Mesendoderm (in vitro differentiated cells): ENCODE measurements at regions not wholly inside any gene's neighbourhood (a gene's known extent, or its start where the extent isn't known, plus 50 kb on each side); places are given as distances from the start of the nearest gene placed in this dataset.

Experiments
- DNase-seq: peaks from one replicate; pipeline ENCODE4 v3.0.0; 2013
- H2AK5ac ChIP-seq: 2 replicates; pipeline ENCODE4 v1.6.1; 2013; ENCODE audit warnings: low read length, inconsistent platforms
- H2BK120ac ChIP-seq: 2 replicates; pipeline ENCODE4 v1.6.1; 2013; ENCODE audit warnings: low read depth, mild to moderate bottlenecking, low read length, moderate library complexity, mixed read lengths
- H2BK15ac ChIP-seq: replicated peaks from 2 replicates; pipeline ENCODE4 v1.6.1; 2013; ENCODE audit warnings: low read depth, mild to moderate bottlenecking, moderate library complexity
- H2BK5ac ChIP-seq: 2 replicates; pipeline ENCODE4 v1.6.1; 2013; ENCODE audit warnings: low read length, inconsistent platforms
- H3K18ac ChIP-seq: 2 replicates; pipeline ENCODE4 v1.6.1; 2013; ENCODE audit warnings: mild to moderate bottlenecking, low read length, mixed read lengths
- H3K23ac ChIP-seq: one replicate; pipeline ENCODE4 v1.6.1; 2013; ENCODE audit warnings: low read length
- H3K27ac ChIP-seq: 2 replicates; pipeline ENCODE4 v1.5.1; 2013; ENCODE audit warnings: low read depth, mild to moderate bottlenecking, inconsistent platforms, low read length, moderate library complexity
- H3K27me3 ChIP-seq: 2 replicates; pipeline ENCODE4 v1.6.1; 2013; ENCODE audit warnings: low read length, control low read depth, mild to moderate bottlenecking, inconsistent platforms; ENCODE audit not compliant: insufficient read depth, poor library complexity
- H3K36me3 ChIP-seq: 2 replicates; pipeline ENCODE4 v1.6.1; 2013; ENCODE audit warnings: low read length, inconsistent platforms; ENCODE audit not compliant: control insufficient read depth, insufficient read depth
- H3K4ac ChIP-seq: one replicate; pipeline ENCODE4 v1.6.1; 2013; ENCODE audit warnings: low read depth, mild to moderate bottlenecking, low read length, moderate library complexity
- H3K4me1 ChIP-seq: 2 replicates; pipeline ENCODE4 v1.6.1; 2013; ENCODE audit warnings: low read depth, low read length, inconsistent platforms; ENCODE audit not compliant: control insufficient read depth
- H3K4me2 ChIP-seq: 2 replicates; pipeline ENCODE4 v1.6.1; 2013; ENCODE audit warnings: low read length
- H3K4me3 ChIP-seq: 2 replicates; pipeline ENCODE4 v1.5.1; 2013; ENCODE audit warnings: mild to moderate bottlenecking, low read length
- H3K56ac ChIP-seq: one replicate; pipeline ENCODE4 v1.6.1; 2013; ENCODE audit warnings: low read length
- H3K79me1 ChIP-seq: 2 replicates; pipeline ENCODE4 v1.6.1; 2013; ENCODE audit warnings: low read length, inconsistent platforms
- H3K79me2 ChIP-seq: 2 replicates; pipeline ENCODE4 v1.6.1; 2013; ENCODE audit warnings: mild to moderate bottlenecking, low read length; ENCODE audit not compliant: control insufficient read depth, insufficient read depth
- H3K9ac ChIP-seq: 2 replicates; pipeline ENCODE4 v1.6.1; 2013; ENCODE audit warnings: low read length, inconsistent platforms
- H4K5ac ChIP-seq: one replicate; pipeline ENCODE4 v1.6.1; 2013; ENCODE audit warnings: low read length
- H4K8ac ChIP-seq: one replicate; pipeline ENCODE4 v1.6.1; 2013; ENCODE audit warnings: low read depth, mild to moderate bottlenecking, control low read depth, low read length, moderate library complexity
- WGBS: extraction: QIAGEN DNeasy Blood & Tissue Kit; methylation state at CpG from one replicate; pipeline ENCODE4 v1.1.7; 2013; ENCODE audit warnings: low lambda C conversion rate, missing lambda C conversion rate; ENCODE audit not compliant: insufficient coverage; ENCODE audit errors: extremely low coverage; 5-methylcytosine and 5-hydroxymethylcytosine counted together

DNA sequence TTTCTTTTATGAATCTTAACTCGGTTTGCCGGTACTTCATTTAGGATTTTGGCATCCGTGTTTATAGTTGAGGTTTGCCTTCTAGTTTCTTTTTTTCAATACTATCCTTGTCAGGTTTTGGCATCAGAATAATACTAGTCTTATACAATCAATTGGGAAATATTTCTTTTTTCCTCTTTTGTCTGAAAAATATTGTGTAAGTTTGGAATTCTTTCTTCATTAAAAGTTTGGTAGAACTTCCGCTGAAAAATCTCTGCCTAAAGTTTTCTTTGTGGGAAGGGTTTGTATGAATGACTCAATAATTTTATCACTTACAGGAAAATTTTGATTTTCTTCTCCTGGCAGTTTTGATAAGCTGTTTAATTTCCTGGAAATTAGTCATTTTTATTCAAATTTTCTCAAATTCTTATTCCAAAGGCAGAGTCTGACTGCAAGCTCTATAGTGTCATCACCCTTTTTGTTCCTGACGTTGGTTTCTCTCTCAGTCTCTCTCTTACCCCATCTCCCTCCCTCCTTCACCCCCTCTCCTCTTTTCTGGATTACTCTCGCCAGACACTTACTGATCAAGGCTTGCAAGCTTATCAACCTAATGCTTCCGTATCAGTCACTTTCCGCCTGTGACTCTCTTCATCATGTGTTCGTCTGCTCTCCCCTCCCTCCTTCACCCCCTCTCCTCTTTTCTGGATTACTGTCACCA, 555.7 kb downstream of the TBC1D22A start:
- WGBS: no CpG with 5 or more reads among the region's 9 CpGs
- H2BK15ac ChIP-seq: no peak overlapping the region
- H3K18ac ChIP-seq: no peak overlapping the region
- H2AK5ac ChIP-seq: no peak overlapping the region
- H3K79me1 ChIP-seq: no peaks in the 10 kb centered on the region
- no peaks in the 10 kb centered on the region for H3K4me1 ChIP-seq
- no peaks in the 10 kb centered on the region for H3K36me3 ChIP-seq
- H4K5ac ChIP-seq: no peak overlapping the region
- no peak overlapping the region for H3K4ac ChIP-seq
- H4K8ac ChIP-seq: no peak overlapping the region
- no peak overlapping the region for H3K4me3 ChIP-seq
- no peak overlapping the region for H3K23ac ChIP-seq
- H3K27ac ChIP-seq: no peak overlapping the region
- H2BK5ac ChIP-seq: no peak overlapping the region
- no peak overlapping the region for H3K56ac ChIP-seq
- H2BK120ac ChIP-seq: no peak overlapping the region
- H3K79me2 ChIP-seq: no peaks in the 10 kb centered on the region
- DNase-seq: no peak
- H3K9ac ChIP-seq: no peak overlapping the region
- no peak overlapping the region for H3K4me2 ChIP-seq
- H3K27me3 ChIP-seq: no peaks in the 10 kb centered on the region

DNA sequence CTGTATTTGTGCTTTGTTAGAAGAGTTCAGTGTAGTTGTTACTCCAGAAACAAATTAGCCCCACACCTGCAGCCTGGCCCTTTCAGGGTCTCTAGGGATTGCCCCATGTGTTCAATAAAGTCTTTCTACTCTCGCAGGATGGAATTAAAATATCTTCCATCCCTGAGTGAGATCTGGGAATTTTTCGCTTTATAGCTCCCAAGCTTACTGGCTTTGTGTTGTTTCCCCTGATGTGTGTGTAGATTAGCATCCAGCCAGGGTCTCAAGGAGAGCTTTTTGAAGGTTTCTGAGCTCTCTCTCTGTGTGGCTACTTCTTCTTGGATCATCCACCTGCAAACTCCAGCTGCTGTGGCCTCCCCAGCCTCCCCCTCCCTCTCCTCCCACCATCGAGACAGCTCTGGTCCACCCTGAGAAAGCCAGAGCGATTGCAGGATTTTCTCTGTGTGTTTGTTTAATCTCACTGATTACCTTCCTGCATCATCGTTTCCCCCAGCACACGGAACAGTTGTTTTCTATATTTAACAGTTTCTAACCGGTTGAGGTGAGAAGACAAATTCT, 553.5 kb downstream of the TBC1D22A start:
- Histone ChIP-seq H3K56ac (no peak overlapping the region), H4K8ac (no peak overlapping the region), H2BK5ac (no peak overlapping the region), H3K9ac (no peak overlapping the region), H3K79me2 (no peaks in the 10 kb centered on the region), H3K4me3 (no peak overlapping the region), H3K4ac (no peak overlapping the region), H3K18ac (no peak overlapping the region), H3K27me3 (no peaks in the 10 kb centered on the region), H2BK120ac (no peak overlapping the region), H3K79me1 (no peaks in the 10 kb centered on the region), H2AK5ac (no peak overlapping the region), H3K4me2 (no peak overlapping the region), H2BK15ac (no peak overlapping the region), H3K23ac (no peak overlapping the region), H3K36me3 (no peaks in the 10 kb centered on the region), H3K27ac (no peak overlapping the region), H4K5ac (no peak overlapping the region), H3K4me1 (no peaks in the 10 kb centered on the region)
- no peak for DNase-seq
- WGBS: no CpG with 5 or more reads among the region's 7 CpGs

DNA sequence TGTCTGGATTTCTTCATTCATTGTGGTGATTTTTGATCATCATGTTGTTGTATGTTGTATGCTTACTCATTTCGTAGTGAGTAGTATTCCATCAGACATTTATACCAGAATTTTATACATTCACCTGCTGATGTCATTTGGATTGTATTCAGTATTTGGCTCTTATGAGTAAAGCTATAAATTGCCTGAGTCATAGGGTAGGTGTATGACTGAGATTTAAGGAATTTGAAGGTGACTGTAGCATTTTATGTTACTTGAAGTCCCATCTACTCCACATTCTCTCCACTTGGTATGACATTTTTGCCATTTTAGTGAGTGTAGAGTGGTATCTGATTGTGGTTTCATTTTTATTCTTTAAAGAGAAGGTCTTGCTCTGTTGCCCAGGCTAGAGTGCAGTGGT, 548.2 kb downstream of the TBC1D22A start:
- no peak for DNase-seq
- Histone ChIP-seq H3K23ac (no peak overlapping the region), H3K9ac (no peak overlapping the region), H3K56ac (no peak overlapping the region), H3K4ac (no peak overlapping the region), H2AK5ac (no peak overlapping the region), H3K79me2 (no peaks in the 10 kb centered on the region), H3K36me3 (no peaks in the 10 kb centered on the region), H3K4me1 (no peaks in the 10 kb centered on the region), H3K27me3 (no peaks in the 10 kb centered on the region), H3K4me2 (no peak overlapping the region), H3K18ac (no peak overlapping the region), H2BK5ac (no peak overlapping the region), H3K27ac (no peak overlapping the region), H4K8ac (no peak overlapping the region), H2BK15ac (no peak overlapping the region), H4K5ac (no peak overlapping the region), H3K4me3 (no peak overlapping the region), H2BK120ac (no peak overlapping the region), H3K79me1 (no peaks in the 10 kb centered on the region)
- WGBS: no CpG with 5 or more reads among the region's 1 CpG

DNA sequence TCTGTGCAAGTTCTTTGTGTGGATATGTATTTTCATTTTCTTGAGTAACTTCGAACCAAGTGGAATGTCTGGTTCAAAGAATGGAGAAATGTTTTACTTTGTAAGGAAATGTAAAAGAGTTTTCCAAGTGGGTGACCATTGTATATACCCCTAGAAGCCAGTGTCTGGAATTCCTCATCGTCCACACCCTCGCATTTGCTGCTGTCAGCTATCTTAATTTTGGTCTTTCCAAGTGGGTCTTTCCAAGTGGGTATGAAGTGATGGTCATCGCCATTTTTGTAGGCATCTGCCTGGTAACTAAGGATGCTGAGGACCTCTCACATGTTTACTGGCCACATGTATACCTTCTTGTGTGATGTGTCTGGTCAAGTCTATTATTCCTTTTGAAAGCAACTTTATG, 547.5 kb downstream of the TBC1D22A start:
- Histone ChIP-seq H3K79me1 (no peaks in the 10 kb centered on the region), H2BK120ac (no peak overlapping the region), H3K27me3 (no peaks in the 10 kb centered on the region), H3K36me3 (no peaks in the 10 kb centered on the region), H3K27ac (no peak overlapping the region), H2BK5ac (no peak overlapping the region), H3K4me3 (no peak overlapping the region), H2BK15ac (no peak overlapping the region), H3K18ac (no peak overlapping the region), H3K79me2 (no peaks in the 10 kb centered on the region), H3K4me1 (no peaks in the 10 kb centered on the region), H4K8ac (no peak overlapping the region), H2AK5ac (no peak overlapping the region), H4K5ac (no peak overlapping the region), H3K56ac (no peak overlapping the region), H3K4ac (no peak overlapping the region), H3K9ac (no peak overlapping the region), H3K23ac (no peak overlapping the region), H3K4me2 (no peak overlapping the region)
- DNase-seq: no peak
- WGBS: no CpG with 5 or more reads among the region's 4 CpGs

- Histone ChIP-seq H2BK15ac (no peak overlapping the region), H3K4ac (no peak overlapping the region), H3K9ac (no peak overlapping the region), H4K8ac (no peak overlapping the region), H2BK120ac (no peak overlapping the region), H3K27me3 (no peaks in the 10 kb centered on the region), H4K5ac (no peak overlapping the region), H3K4me3 (no peak overlapping the region), H3K4me1 (no peaks in the 10 kb centered on the region), H2BK5ac (no peak overlapping the region), H3K4me2 (no peak overlapping the region), H3K18ac (no peak overlapping the region), H2AK5ac (no peak overlapping the region), H3K23ac (no peak overlapping the region), H3K56ac (no peak overlapping the region), H3K27ac (no peak overlapping the region), H3K36me3 (no peaks in the 10 kb centered on the region), H3K79me1 (no peaks in the 10 kb centered on the region), H3K79me2 (no peaks in the 10 kb centered on the region)
- DNase-seq: no peak
- WGBS: no CpG with 5 or more reads among the region's 6 CpGs
Measured at GRCh38 chr22:47309476-47309875, 547.0 kb downstream of the TBC1D22A start.

DNA sequence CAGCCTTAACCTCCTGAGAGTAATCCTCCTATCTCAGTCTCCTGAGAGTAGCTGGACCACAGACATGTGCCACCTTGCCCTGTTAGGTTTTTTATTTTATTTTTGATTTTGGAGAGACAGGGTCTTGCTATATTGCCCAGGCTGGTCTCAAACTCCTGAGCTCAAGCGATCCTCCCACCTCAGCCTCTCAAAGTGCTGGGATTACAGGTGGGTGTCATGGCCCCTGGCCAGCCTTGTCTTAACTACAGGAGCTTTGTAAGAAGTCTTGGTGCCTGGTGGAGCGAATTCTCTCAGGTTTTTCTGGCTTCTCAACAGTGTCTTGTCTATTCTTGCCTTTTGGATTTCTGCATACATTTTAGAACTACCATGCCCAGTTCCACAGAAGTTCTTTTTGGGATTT, 546.4 kb downstream of the TBC1D22A start:
- Histone ChIP-seq H3K9ac (no peak overlapping the region), H3K79me2 (no peaks in the 10 kb centered on the region), H3K18ac (no peak overlapping the region), H3K4me2 (no peak overlapping the region), H3K4ac (no peak overlapping the region), H3K79me1 (no peaks in the 10 kb centered on the region), H3K27ac (no peak overlapping the region), H2AK5ac (no peak overlapping the region), H4K8ac (no peak overlapping the region), H3K27me3 (no peaks in the 10 kb centered on the region), H2BK15ac (no peak overlapping the region), H3K23ac (no peak overlapping the region), H3K4me3 (no peak overlapping the region), H3K4me1 (no peaks in the 10 kb centered on the region), H4K5ac (no peak overlapping the region), H2BK120ac (no peak overlapping the region), H2BK5ac (no peak overlapping the region), H3K36me3 (no peaks in the 10 kb centered on the region), H3K56ac (no peak overlapping the region)
- DNase-seq: no peak
- WGBS: no CpG with 5 or more reads among the region's 2 CpGs
